NCI-H2196 (cell line): ENCODE measurements at regions not wholly inside any gene's neighbourhood (a gene's known extent, or its start where the extent isn't known, plus 50 kb on each side); places are given as distances from the start of the nearest gene placed in this dataset.
"Not testable (repeated sequence)": the region's sequence is repeated elsewhere in the genome, so short reads cannot be mapped to it uniquely, and the experiment has no call there.

Experiments
- DNase-seq: peaks from one replicate; lab custom pipeline; 2025; ENCODE audit not compliant: unreplicated experiment; lab: John Stamatoyannopoulos, UW

- no peak for DNase-seq
These were observed 137.4 kb upstream of the SATB1 start for GRCh38 chr3:18562364-18563154.

DNA sequence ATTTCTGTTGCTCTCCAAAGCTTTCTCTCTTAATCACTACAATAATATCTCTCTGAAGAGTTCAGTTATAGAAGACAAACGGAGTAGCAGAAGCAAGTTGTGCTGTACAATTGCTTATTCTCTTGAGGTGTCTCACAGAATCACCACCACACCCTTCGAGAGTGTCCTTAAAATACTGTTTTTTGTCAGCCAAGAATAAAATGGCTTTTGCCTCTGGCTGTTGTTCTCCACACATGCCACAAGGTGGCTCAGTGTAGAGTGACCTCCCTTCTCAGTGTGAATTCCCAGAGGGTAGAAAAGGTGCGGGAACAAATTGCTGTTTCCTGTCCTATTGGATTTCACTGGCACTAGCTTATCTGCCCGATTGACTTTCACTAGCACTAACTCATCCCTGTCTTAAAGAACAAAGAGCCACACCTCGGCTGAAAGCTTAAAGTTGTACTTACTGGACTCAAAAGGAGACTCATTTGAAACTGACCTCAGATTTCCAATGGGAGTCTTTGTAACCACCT lies 134.2 kb upstream of the SATB1 start:
- DNase-seq, result peak; percentile 45

DNA sequence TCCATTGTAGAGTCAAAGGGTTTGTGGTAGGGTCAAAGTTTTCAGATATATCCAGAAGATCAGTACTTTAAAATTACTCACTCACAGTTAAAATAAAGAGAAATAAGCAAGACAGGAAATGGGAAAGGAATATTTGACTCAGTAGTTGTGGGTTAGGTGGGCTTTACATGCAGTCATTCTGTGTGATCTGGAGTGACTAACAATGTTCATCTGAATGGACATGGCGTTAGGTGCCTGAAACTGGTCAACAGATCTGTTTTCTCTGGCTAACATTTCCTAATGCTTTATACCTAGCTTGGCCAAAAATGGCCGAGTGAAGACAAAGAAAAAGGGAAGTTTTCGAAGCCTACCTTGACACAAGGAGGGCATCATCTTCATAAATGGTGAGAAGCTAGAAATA lies 133.4 kb upstream of the SATB1 start:
- no peak for DNase-seq

GRCh38 chr3:18557216-18557615 lies 132.1 kb upstream of the SATB1 start:
- no peak for DNase-seq

GRCh38 chr3:18556503-18557135 lies 131.5 kb upstream of the SATB1 start:
- DNase-seq, result no peak

- DNase-seq, result no peak
These were observed 130.9 kb upstream of the SATB1 start for GRCh38 chr3:18556001-18556408.

DNA sequence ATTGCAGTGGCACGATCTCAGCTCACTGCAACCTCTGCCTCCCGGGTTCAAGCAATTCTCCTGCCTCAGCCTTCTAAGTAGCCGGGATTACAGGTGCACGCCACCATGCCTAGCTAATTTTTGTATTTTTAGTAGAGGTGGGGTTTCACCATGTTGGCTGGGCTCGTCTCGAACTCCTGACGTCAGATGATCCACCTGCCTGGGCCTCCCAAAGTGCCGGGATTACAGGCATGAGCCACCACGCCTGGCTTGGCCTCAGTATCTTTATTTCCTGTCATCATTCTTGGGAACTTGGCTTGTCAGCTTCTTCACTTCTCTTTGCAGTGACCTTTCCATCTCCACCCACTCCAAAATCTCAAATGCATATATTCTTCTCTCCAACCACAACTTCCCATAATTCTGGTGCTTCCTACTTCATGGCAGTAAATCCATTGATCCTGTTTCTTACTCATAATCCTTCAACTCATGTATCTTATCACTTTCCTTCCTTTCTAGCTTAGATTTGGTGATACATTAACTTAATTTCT lies 127.5 kb upstream of the SATB1 start:
- DNase-seq, result not testable (repeated sequence)

GRCh38 chr3:18546632-18547031 lies 121.5 kb upstream of the SATB1 start:
- DNase-seq, result no peak

- DNase-seq, result no peak
These were observed 119.0 kb upstream of the SATB1 start for GRCh38 chr3:18544146-18544545.

DNA sequence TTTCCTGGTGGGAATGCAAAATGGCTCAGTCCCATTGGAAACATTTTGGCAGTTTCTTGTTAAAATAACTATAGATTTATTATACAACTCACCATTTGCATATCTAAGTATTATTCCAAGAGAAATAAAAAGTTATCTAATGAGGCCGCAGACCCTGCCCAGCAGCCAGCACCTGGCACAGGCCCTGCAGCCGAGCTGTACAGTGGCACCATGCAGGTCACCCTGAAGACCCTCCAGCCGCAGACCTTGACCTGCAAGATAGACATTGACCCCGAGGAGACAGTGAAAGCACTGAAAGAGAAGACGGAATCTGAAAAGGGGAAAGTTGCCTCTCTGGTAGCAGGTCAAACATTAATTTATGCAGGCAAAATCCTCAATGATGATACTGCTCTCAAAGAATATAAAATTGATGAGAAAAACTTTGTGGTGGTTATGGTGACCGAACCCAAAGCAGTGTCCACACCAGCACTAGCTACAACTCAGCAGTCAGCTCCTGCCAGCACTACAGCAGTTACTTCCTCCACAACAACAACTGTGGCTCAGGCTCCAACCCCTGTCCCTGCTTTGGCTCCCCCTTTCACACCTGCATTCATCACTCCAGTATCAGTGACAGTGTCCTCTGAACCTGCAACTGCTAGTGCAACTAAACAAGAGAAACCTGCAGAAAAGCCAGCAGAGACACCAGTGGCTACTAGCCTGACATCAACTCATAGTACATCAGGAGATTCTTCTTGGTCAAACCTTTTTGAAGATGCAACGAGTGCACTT lies 113.5 kb upstream of the SATB1 start:
- DNase-seq, result no peak

- DNase-seq, result no peak
These were observed 107.9 kb upstream of the SATB1 start for GRCh38 chr3:18533039-18533438.

DNA sequence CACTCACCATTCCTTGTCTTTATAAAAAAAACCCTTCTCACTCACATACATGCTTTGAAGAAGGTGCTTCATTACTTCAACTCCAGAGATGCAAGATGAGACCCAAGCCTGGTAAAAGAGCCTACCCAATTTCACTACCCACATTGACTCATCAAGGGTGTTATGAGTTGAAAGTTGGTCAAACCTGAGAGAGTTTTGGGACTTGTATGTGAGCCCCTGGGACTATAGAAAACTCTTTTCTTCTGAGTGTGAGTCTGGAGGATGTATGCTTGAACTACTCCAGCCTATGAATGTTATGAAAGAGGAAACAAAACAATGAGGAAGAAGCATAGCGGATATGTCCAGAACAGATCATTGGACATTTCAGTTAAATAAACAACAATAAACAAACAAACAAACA lies 106.5 kb upstream of the SATB1 start:
- no peak for DNase-seq

- no peak for DNase-seq
These were observed 104.5 kb upstream of the SATB1 start for GRCh38 chr3:18529631-18530030.

DNA sequence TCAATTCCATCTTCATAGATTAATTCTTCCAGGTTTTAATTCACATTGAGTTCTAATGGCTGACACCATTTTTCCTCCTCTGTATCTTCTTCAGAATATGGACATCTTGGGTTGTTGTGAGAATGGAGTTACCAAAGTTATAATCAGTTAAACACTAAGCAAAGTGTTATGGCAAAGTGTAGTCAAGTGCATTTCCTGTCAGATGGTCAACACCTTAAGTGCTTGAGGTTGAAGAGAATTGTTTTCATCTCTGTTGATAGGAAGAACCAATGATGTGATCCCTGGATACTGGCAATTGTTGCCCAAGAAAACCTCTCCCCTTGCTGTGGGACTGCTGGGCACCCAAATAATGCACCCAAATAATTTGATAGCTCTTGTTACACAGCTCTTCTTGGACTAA lies 102.6 kb upstream of the SATB1 start:
- no peak for DNase-seq

- no peak for DNase-seq
These were observed 101.5 kb upstream of the SATB1 start for GRCh38 chr3:18526667-18527066.

- not testable (repeated sequence) for DNase-seq
These were observed 91.0 kb upstream of the SATB1 start for GRCh38 chr3:18516170-18516569.

GRCh38 chr3:18513091-18513490 lies 88.0 kb upstream of the SATB1 start:
- no peak for DNase-seq

- no peak for DNase-seq
These were observed 86.9 kb upstream of the SATB1 start for GRCh38 chr3:18512007-18512406.

DNA sequence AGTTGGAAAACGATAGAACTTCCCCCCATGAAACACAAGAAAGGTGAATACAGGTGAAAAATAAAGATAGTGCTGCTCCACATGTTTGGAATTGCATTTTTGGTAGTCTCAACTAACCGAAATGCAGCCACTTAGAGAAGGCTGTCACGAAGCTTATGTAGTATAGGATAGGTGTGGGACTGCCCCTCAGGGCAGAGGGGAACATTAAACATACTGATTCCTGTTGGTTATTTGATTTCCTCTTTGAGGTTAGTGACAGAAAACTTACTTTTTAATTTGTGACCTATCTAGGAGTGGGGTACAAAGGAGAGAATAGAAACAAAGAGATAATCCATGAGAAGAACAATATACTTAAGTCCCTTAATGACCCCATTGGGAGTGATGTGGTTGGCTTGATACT lies 85.8 kb upstream of the SATB1 start:
- no peak for DNase-seq

- DNase-seq, result no peak
These were observed 82.2 kb upstream of the SATB1 start for GRCh38 chr3:18507333-18507732.

- DNase-seq, result no peak
These were observed 79.9 kb upstream of the SATB1 start for GRCh38 chr3:18505056-18505455.
